A549 (cell line): ENCODE measurements at regions not wholly inside any gene's neighbourhood (a gene's known extent, or its start where the extent isn't known, plus 50 kb on each side); places are given as distances from the start of the nearest gene placed in this dataset.

ENCODE experiments used
- ATAC-seq, 2 experiments: fragments of 200-7000 bp in 1 of 2; fragments of >200 bp in 1 of 2; cut with Nextera tagmentation in 1 of 2; cut with Tn5 transposase in 1 of 2; 3 replicates each; pipeline versions ENCODE4 v1.8.0 to v1.9.1; 2018 to 2020; ENCODE audit warnings: mild to moderate bottlenecking in 1 of 2, moderate library complexity in 1 of 2
- CTCF ChIA-PET: fragments of 300-600 bp; sonication (Branson Sonifier 250); formaldehyde crosslinking; extraction: SDS; loops from one replicate; lab custom pipeline; 2021; ENCODE audit warnings: antibody characterized with exemption, inconsistent platforms; lab: Yijun Ruan, JAX
- POLR2A ChIA-PET: fragments of 350-600 bp; formaldehyde crosslinking; extraction: SDS; loops from one replicate; lab custom pipeline; 2021; ENCODE audit warnings: antibody characterized with exemption, inconsistent platforms; lab: Yijun Ruan, JAX
- DNase-seq, 2 experiments: peaks; one replicate each; pipeline versions ENCODE4 v3.0.0 to v3.0.0-alpha.2; 2011 to 2016; ENCODE audit warnings: low read depth in 1 of 2, low spot score in 1 of 2
- FAIRE-seq: peaks from 2 replicates; lab custom pipeline; 2011; peaks lifted over from hg19 to GRCh38; lab: Jason Lieb, UNC
- H3K27ac ChIP-seq, 2 experiments: fragments of >200 bp; sonication (Bioruptor Twin); formaldehyde crosslinking; 3 replicates each; pipeline ENCODE4 v1.5.1; 2016 to 2017
- H3K4me1 ChIP-seq: fragments of >200 bp; sonication (Bioruptor Twin); formaldehyde crosslinking; 3 replicates; pipeline ENCODE4 v1.6.1; 2016
- H3K4me2 ChIP-seq: fragments of >200 bp; sonication (Bioruptor Twin); formaldehyde crosslinking; 3 replicates; pipeline ENCODE4 v1.6.1; 2016
- H3K4me3 ChIP-seq: fragments of >200 bp; sonication (Bioruptor Twin); formaldehyde crosslinking; 3 replicates; pipeline ENCODE4 v1.5.1; 2016
- H3K9me3 ChIP-seq: fragments of >200 bp; sonication (Bioruptor Twin); formaldehyde crosslinking; 3 replicates; pipeline ENCODE4 v1.6.1; 2016
- CBX2 ChIP-seq: fragments of 200-600 bp; sonication (generic); IDR thresholded peaks from 2 replicates; pipeline ENCODE4 v1.6.1; 2016; ENCODE audit warnings: low read depth, mild to moderate bottlenecking, borderline replicate concordance
- CEBPB ChIP-seq, 2 experiments: fragments of >200 bp in 1 of 2; sonication (Bioruptor Twin) in 1 of 2; formaldehyde crosslinking in 1 of 2; IDR thresholded peaks; 2 replicates each; pipeline ENCODE4 v1.6.1; 2012 to 2016
- CHD2 ChIP-seq: fragments of 150-350 bp; IDR thresholded peaks from 2 replicates; pipeline ENCODE4 v1.6.1; 2014; ENCODE audit warnings: low read length; ENCODE audit not compliant: partially characterized antibody
- CTCF ChIP-seq: fragments of >200 bp; sonication (Bioruptor Twin); formaldehyde crosslinking; IDR thresholded peaks from 3 replicates; pipeline ENCODE4 v1.5.1; 2016
- E2F6 ChIP-seq: IDR thresholded peaks from 2 replicates; pipeline ENCODE4 v1.6.1; 2012; ENCODE audit warnings: low read depth, borderline replicate concordance
- EHF ChIP-seq: fragments of 250-450 bp; sonication (Bioruptor Pico); IDR thresholded peaks from 2 replicates; pipeline ENCODE4 v1.5.0; 2020; ENCODE audit warnings: mild to moderate bottlenecking
- EHMT2 ChIP-seq: fragments of 200-600 bp; sonication (generic); IDR thresholded peaks from 2 replicates; pipeline ENCODE4 v1.6.1; 2016; ENCODE audit warnings: antibody characterized with exemption, low read depth, mild to moderate bottlenecking, moderate library complexity
- FOSB ChIP-seq: fragments of 250-450 bp; sonication (Bioruptor Pico); IDR thresholded peaks from 2 replicates; pipeline ENCODE4 v1.5.0; 2020; ENCODE audit warnings: mild to moderate bottlenecking, moderate library complexity
- HEYL ChIP-seq: fragments of 250-450 bp; sonication (Bioruptor Pico); IDR thresholded peaks from 2 replicates; pipeline ENCODE4 v1.8.0; 2021; ENCODE audit warnings: mild to moderate bottlenecking, moderate library complexity
- HMGXB4 ChIP-seq: fragments of 250-450 bp; sonication (Bioruptor Pico); IDR thresholded peaks from 2 replicates; pipeline ENCODE4 v1.5.0; 2021; ENCODE audit warnings: mild to moderate bottlenecking, moderate library complexity, borderline replicate concordance
- HOXB5 ChIP-seq: fragments of 250-450 bp; sonication (Bioruptor Pico); IDR thresholded peaks from 2 replicates; pipeline ENCODE4 v1.5.0; 2020; ENCODE audit warnings: mild to moderate bottlenecking, moderate library complexity
- JUN ChIP-seq, 2 experiments: fragments of >200 bp; sonication (Bioruptor Twin); formaldehyde crosslinking; IDR thresholded peaks; 2 replicates in 1 of 2; 3 replicates in 1 of 2; pipeline ENCODE4 v1.6.1; 2016 to 2017
- JUNB ChIP-seq: fragments of >200 bp; sonication (Bioruptor Twin); formaldehyde crosslinking; IDR thresholded peaks from 2 replicates; pipeline ENCODE4 v1.6.1; 2016
- KDM5A ChIP-seq: fragments of 200-600 bp; sonication (generic); IDR thresholded peaks from 2 replicates; pipeline ENCODE4 v1.6.1; 2016; ENCODE audit warnings: antibody characterized with exemption, mild to moderate bottlenecking
- MAX ChIP-seq: IDR thresholded peaks from 2 replicates; pipeline ENCODE4 v1.6.1; 2012
- NPAS2 ChIP-seq: fragments of 250-450 bp; sonication (Bioruptor Pico); IDR thresholded peaks from 2 replicates; pipeline ENCODE4 v1.8.0; 2022; ENCODE audit warnings: mild to moderate bottlenecking, moderate library complexity, borderline replicate concordance
- NR3C1 ChIP-seq: fragments of >200 bp; sonication (Bioruptor Twin); formaldehyde crosslinking; IDR thresholded peaks from 3 replicates; pipeline ENCODE4 v1.6.1; 2017
- POLR2A ChIP-seq: IDR thresholded peaks from 2 replicates; pipeline ENCODE4 v1.6.1; 2012; ENCODE audit warnings: mild to moderate bottlenecking, low read length
- RAD21 ChIP-seq, 2 experiments: fragments of >200 bp in 1 of 2; sonication (Bioruptor Twin) in 1 of 2; formaldehyde crosslinking in 1 of 2; IDR thresholded peaks in 1 of 2; conservative IDR thresholded peaks in 1 of 2; 2 replicates in 1 of 2; 3 replicates in 1 of 2; pipeline ENCODE4 v1.6.1; 2012 to 2018; ENCODE audit warnings: inconsistent platforms in 1 of 2
- RCOR1 ChIP-seq: fragments of 150-350 bp; IDR thresholded peaks from 2 replicates; pipeline ENCODE4 v1.6.1; 2014; ENCODE audit warnings: antibody characterized with exemption, low read length, low read depth
- REST ChIP-seq: fragments of 200-600 bp; sonication (generic); IDR thresholded peaks from 2 replicates; pipeline ENCODE4 v1.6.1; 2016; ENCODE audit warnings: antibody characterized with exemption, mild to moderate bottlenecking, moderate library complexity
- RNF2 ChIP-seq: fragments of 200-600 bp; sonication (generic); IDR thresholded peaks from 2 replicates; pipeline ENCODE4 v1.6.1; 2016; ENCODE audit warnings: low read depth, mild to moderate bottlenecking, antibody characterized with exemption, moderate library complexity, borderline replicate concordance
- SMC3 ChIP-seq: fragments of >200 bp; sonication (Bioruptor Twin); formaldehyde crosslinking; IDR thresholded peaks from 3 replicates; pipeline ENCODE4 v1.6.1; 2018; ENCODE audit warnings: inconsistent platforms
- TFCP2L1 ChIP-seq: fragments of 250-450 bp; sonication (Bioruptor Pico); IDR thresholded peaks from 2 replicates; pipeline ENCODE4 v1.5.0; 2021; ENCODE audit warnings: mild to moderate bottlenecking
- ZFP36 ChIP-seq: fragments of 450-650 bp; IDR thresholded peaks from 2 replicates; pipeline ENCODE4 v1.6.1; 2014; ENCODE audit warnings: borderline replicate concordance; ENCODE audit not compliant: partially characterized antibody
- ZSCAN20 ChIP-seq: fragments of 250-450 bp; sonication (Bioruptor Pico); IDR thresholded peaks from 2 replicates; pipeline ENCODE4 v1.8.0; 2022; ENCODE audit warnings: mild to moderate bottlenecking, moderate library complexity
- WGBS: methylation state at CpG from one replicate; pipeline ENCODE4 v1.1.6; 2017; ENCODE audit errors: missing lambda C conversion rate; 5-methylcytosine and 5-hydroxymethylcytosine counted together

GRCh38 chr13:103326326-103326725 lies 260.1 kb upstream of the SLC10A2 start:
- H3K4me1 ChIP-seq, result no peaks in the 10 kb centered on the region
- TF ChIP-seq RCOR1, result no peak
- no peak for TF ChIP-seq RNF2
- no peak for TF ChIP-seq CBX2
- no peak for TF ChIP-seq ZFP36
- no peak for TF ChIP-seq ZSCAN20
- TF ChIP-seq, all 56 proteins: peak for 0
- no peak overlapping the region for H3K27ac ChIP-seq
- H3K4me3 ChIP-seq, result no peak overlapping the region
- CTCF ChIA-PET, result no interaction called here
- POLR2A ChIA-PET, result no interaction called here
- ATAC-seq (no peak), DNase-seq (no peak), FAIRE-seq (no peak)
- no peaks in the 10 kb centered on the region for H3K9me3 ChIP-seq
- WGBS, result 0% methylated on average over 2 of the region's 2 CpGs
- H3K4me2 ChIP-seq, result no peak overlapping the region

GRCh38 chr13:103325672-103326071 lies 259.5 kb upstream of the SLC10A2 start:
- ChIA-PET POLR2A (no interaction called here), CTCF (no interaction called here)
- WGBS, result 2% methylated on average over 2 of the region's 2 CpGs
- no peak for TF ChIP-seq EHF (CRISPR knock-in tag)
- no peak for TF ChIP-seq REST
- no peak for TF ChIP-seq HEYL (CRISPR knock-in tag)
- TF ChIP-seq JUNB, result no peak
- no peak for TF ChIP-seq CHD2
- no peak for TF ChIP-seq CTCF
- no peak for TF ChIP-seq HMGXB4 (CRISPR knock-in tag)
- TF ChIP-seq NR3C1, result no peak
- TF ChIP-seq JUN (IDR thresholded peaks at IDR 0.05), result no peak
- TF ChIP-seq E2F6, result no peak
- TF ChIP-seq POLR2A, result no peak
- no peak for TF ChIP-seq FOSB (CRISPR knock-in tag)
- no peaks in the 10 kb centered on the region for H3K9me3 ChIP-seq
- H3K27ac ChIP-seq, result no peak overlapping the region
- FAIRE-seq (no peak), DNase-seq (no peak), ATAC-seq (no peak)
- no peaks in the 10 kb centered on the region for H3K4me1 ChIP-seq
- no peak overlapping the region for H3K4me2 ChIP-seq
- no peak overlapping the region for H3K4me3 ChIP-seq

GRCh38 chr13:103324641-103325040 lies 258.4 kb upstream of the SLC10A2 start:
- Histone ChIP-seq H3K9me3 (no peaks in the 10 kb centered on the region), H3K4me1 (no peaks in the 10 kb centered on the region), H3K4me2 (no peak overlapping the region), H3K4me3 (no peak overlapping the region), H3K27ac (no peak overlapping the region)
- CTCF ChIA-PET, result no interaction called here
- ATAC-seq (no peak), DNase-seq (no peak), FAIRE-seq (no peak)
- POLR2A ChIA-PET, result no interaction called here
- 14% methylated on average over 2 of the region's 2 CpGs for WGBS
- TF ChIP-seq CEBPB (IDR thresholded peaks at IDR 0.05) (no peak), SMC3 (no peak), NPAS2 (CRISPR knock-in tag) (no peak), HOXB5 (CRISPR knock-in tag) (no peak), MAX (no peak), TFCP2L1 (CRISPR knock-in tag) (no peak), EHMT2 (no peak), CTCF (no peak), RNF2 (no peak), RAD21 (conservative IDR thresholded peaks at IDR 0.05 in 1 of 2, IDR thresholded peaks at IDR 0.05 in 1 of 2) (no peak), KDM5A (no peak)
